Stimulated activated naive B cell treated with anti-CD40 and anti-IgM and Interleukin-4, amounts not matched to agents 10 μg/mL and 1 μg/mL and 100 μg/mL, for 72 hours (primary cell): ENCODE measurements at regions not wholly inside any gene's neighbourhood (a gene's known extent, or its start where the extent isn't known, plus 50 kb on each side); places are given as distances from the start of the nearest gene placed in this dataset.

Source experiments
- ATAC-seq, 2 donors: fragments of 150-1000 bp; cut with Tn5 transposase; replicated peaks; 2 replicates each; pipeline ENCODE4 v1.10.0; 2021; ENCODE audit warnings: moderate library complexity in 1 of 2
- DNase-seq: peaks from one replicate; pipeline ENCODE4 v3.0.0; 2021
- H3K27ac Mint-ChIP-seq: one replicate; pipeline ENCODE4 v1.8.0; 2022; ENCODE audit warnings: mild to moderate bottlenecking, mixed read lengths
- H3K27me3 Mint-ChIP-seq, 2 donors: one replicate each; pipeline ENCODE4 v1.8.0; 2022; ENCODE audit warnings: mixed read lengths in 2 of 2
- H3K36me3 Mint-ChIP-seq, 2 donors: one replicate each; pipeline ENCODE4 v1.8.0; 2022; ENCODE audit warnings: mixed read lengths in 2 of 2, mild to moderate bottlenecking in 1 of 2
- H3K4me1 Mint-ChIP-seq, 2 donors: one replicate each; pipeline ENCODE4 v1.8.0; 2022; ENCODE audit warnings: mixed read lengths in 2 of 2, mild to moderate bottlenecking in 1 of 2
- H3K4me3 Mint-ChIP-seq, 2 donors: one replicate each; pipeline ENCODE4 v1.8.0; 2022; ENCODE audit warnings: mild to moderate bottlenecking in 2 of 2, mixed read lengths in 2 of 2, moderate library complexity in 1 of 2
- H3K9me3 Mint-ChIP-seq, 2 donors: one replicate each; pipeline ENCODE4 v1.8.0; 2022; ENCODE audit warnings: mixed read lengths in 2 of 2, mild to moderate bottlenecking in 1 of 2

DNA sequence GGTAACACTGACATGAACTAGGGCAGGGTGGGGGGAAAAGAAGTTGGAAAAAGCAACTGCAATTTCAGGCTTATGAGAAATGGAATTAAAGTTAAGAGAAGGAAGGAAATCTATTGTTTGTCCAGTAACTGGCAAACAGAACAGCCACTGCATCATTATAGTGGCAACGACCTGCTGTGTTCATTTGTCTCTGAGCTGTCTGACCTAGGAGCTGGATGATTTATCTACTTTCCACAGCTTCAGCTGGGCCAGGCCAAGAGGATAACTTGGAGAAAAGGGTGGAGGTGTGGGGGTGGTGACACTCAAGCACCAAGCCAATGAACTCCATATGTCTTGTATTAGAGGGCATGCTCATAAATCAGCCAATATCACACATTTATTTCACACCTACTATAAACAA lies 291.5 kb upstream of the KLHL29 start:
- ATAC-seq, result no peak
- Mint-ChIP-seq H3K4me3 (no peak overlapping the region), H3K27ac (no peak overlapping the region), H3K9me3 (peaks cover 11% of the 10 kb centered on the region in 2 donors), H3K27me3 (no peaks in the 10 kb centered on the region), H3K4me1 (no peaks in the 10 kb centered on the region), H3K36me3 (no peaks in the 10 kb centered on the region)
- no peak for DNase-seq

GRCh38 chr2:23096906-23097602 lies 287.9 kb upstream of the KLHL29 start:
- no peaks in the 10 kb centered on the region for H3K27me3 Mint-ChIP-seq
- H3K9me3 Mint-ChIP-seq, result peaks cover 8 to 9% of the 10 kb centered on the region in 2 donors
- no peaks in the 10 kb centered on the region for H3K4me1 Mint-ChIP-seq
- no peak for ATAC-seq
- no peak overlapping the region for H3K27ac Mint-ChIP-seq
- H3K36me3 Mint-ChIP-seq, result no peaks in the 10 kb centered on the region
- no peak for DNase-seq
- no peak overlapping the region for H3K4me3 Mint-ChIP-seq

DNA sequence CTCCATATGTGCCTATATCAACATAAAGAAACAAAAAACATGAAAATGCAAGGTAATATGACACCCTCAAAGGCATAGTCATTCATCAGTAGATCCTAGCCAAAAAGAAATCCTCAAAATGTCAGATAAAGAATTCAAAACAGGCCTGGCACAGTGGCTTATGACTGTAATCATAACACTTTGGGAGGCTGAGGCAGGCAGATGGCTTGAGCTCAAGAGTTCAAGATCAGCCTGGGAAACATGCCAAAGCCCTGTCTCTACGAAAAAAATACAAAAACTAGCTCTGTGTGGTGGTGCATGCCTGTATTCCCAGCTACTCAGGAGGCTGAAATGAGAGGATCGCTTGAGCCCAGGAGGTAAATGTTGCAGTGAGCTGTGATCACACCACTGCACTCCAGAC lies 284.6 kb upstream of the KLHL29 start:
- H3K27ac Mint-ChIP-seq, result no peak overlapping the region
- no peak for ATAC-seq
- no peaks in the 10 kb centered on the region for H3K36me3 Mint-ChIP-seq
- DNase-seq, result no peak
- H3K27me3 Mint-ChIP-seq, result no peaks in the 10 kb centered on the region
- no peak overlapping the region for H3K4me3 Mint-ChIP-seq
- H3K9me3 Mint-ChIP-seq, result peaks cover 7 to 9% of the 10 kb centered on the region in 2 donors
- no peaks in the 10 kb centered on the region for H3K4me1 Mint-ChIP-seq

DNA sequence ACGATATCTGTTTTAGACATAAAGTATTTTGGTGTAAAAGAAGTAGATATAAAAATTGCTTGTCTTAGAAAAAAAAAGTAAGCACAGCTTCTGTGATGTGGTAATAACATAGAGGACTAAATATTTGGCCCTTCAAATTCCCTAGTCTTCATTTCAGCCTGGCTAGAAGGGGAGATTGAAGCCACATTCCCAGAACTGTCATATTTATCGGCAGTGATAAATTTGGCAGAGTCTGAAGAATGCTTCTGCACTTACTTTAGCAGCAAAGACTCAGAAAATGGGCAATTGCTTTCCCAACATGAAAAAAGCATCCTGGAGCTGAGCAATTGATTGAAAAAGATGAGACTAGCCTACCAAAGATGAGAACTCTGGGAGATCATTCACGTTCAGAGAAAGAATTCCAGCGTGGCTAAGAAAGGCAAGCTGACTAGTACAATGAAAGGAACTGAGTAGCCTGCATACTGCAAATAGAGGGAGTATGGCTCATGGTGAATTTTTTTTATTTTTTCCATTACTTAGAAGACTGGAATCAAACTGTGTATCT lies 278.7 kb upstream of the KLHL29 start:
- no peak for ATAC-seq
- peaks cover 12 to 16% of the 10 kb centered on the region in 2 donors for H3K9me3 Mint-ChIP-seq
- no peak overlapping the region for H3K27ac Mint-ChIP-seq
- H3K27me3 Mint-ChIP-seq, result no peaks in the 10 kb centered on the region
- no peak overlapping the region for H3K4me3 Mint-ChIP-seq
- no peaks in the 10 kb centered on the region for H3K4me1 Mint-ChIP-seq
- no peaks in the 10 kb centered on the region for H3K36me3 Mint-ChIP-seq
- DNase-seq, result no peak

DNA sequence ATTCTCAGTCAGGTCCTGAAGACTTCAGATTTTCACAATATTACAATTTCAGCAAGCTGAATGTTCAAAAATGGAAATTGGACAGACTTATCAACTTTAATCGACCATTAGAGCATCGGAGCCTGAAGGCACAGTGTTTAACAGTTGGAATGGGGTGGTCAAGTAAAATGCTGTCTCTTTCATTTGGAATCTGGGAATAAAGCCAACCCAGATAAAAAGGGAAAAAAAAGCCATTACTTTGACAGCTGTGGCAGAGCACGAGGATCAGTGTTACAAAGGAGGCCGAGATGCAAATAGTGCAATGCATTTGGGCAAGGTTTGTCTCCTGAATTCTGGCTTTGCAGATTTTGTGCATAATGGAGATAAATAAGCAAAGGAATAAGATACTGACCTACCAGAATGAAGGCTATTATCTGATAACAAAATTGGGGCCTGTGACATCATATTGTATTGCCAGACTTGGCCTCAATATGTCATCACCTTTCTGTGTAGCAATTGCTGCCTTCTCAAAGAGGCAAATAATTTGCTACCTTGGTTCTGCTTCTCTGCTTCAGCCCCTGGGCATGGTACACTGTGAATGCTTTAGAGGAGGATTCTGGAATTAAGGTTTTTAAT lies 277.5 kb upstream of the KLHL29 start:
- no peaks in the 10 kb centered on the region for H3K27me3 Mint-ChIP-seq
- H3K4me1 Mint-ChIP-seq, result no peaks in the 10 kb centered on the region
- H3K9me3 Mint-ChIP-seq, result peaks cover 7 to 13% of the 10 kb centered on the region in 2 donors
- H3K27ac Mint-ChIP-seq, result no peak overlapping the region
- DNase-seq (no peak), ATAC-seq (no peak)
- no peaks in the 10 kb centered on the region for H3K36me3 Mint-ChIP-seq
- no peak overlapping the region for H3K4me3 Mint-ChIP-seq

- H3K36me3 Mint-ChIP-seq, result no peaks in the 10 kb centered on the region
- H3K27me3 Mint-ChIP-seq, result no peaks in the 10 kb centered on the region
Observed at GRCh38 chr2:23111263-23111662, 273.7 kb upstream of the KLHL29 start.

GRCh38 chr2:23112517-23112916 lies 272.5 kb upstream of the KLHL29 start:
- H3K27me3 Mint-ChIP-seq, result no peaks in the 10 kb centered on the region
- H3K4me1 Mint-ChIP-seq, result no peaks in the 10 kb centered on the region
- H3K36me3 Mint-ChIP-seq, result no peaks in the 10 kb centered on the region
- H3K4me3 Mint-ChIP-seq, result no peak overlapping the region
- ATAC-seq (no peak), DNase-seq (no peak)
- H3K9me3 Mint-ChIP-seq, result peaks cover 7 to 12% of the 10 kb centered on the region in 2 donors
- no peak overlapping the region for H3K27ac Mint-ChIP-seq

More at GRCh38 chr2:23111263-23111662, 273.7 kb upstream of the KLHL29 start:
- DNase-seq (no peak), ATAC-seq (no peak)
- Mint-ChIP-seq H3K27ac (no peak overlapping the region), H3K4me3 (no peak overlapping the region), H3K9me3 (peaks cover 7 to 12% of the 10 kb centered on the region in 2 donors), H3K4me1 (no peaks in the 10 kb centered on the region)

GRCh38 chr2:23114299-23114698 lies 270.7 kb upstream of the KLHL29 start:
- H3K27me3 Mint-ChIP-seq, result no peaks in the 10 kb centered on the region
- DNase-seq, result no peak
- H3K36me3 Mint-ChIP-seq, result no peaks in the 10 kb centered on the region
- no peak for ATAC-seq
- peaks cover 5 to 9% of the 10 kb centered on the region in 2 donors for H3K9me3 Mint-ChIP-seq
- H3K4me1 Mint-ChIP-seq, result no peaks in the 10 kb centered on the region
- no peak overlapping the region for H3K4me3 Mint-ChIP-seq
- no peak overlapping the region for H3K27ac Mint-ChIP-seq

DNA sequence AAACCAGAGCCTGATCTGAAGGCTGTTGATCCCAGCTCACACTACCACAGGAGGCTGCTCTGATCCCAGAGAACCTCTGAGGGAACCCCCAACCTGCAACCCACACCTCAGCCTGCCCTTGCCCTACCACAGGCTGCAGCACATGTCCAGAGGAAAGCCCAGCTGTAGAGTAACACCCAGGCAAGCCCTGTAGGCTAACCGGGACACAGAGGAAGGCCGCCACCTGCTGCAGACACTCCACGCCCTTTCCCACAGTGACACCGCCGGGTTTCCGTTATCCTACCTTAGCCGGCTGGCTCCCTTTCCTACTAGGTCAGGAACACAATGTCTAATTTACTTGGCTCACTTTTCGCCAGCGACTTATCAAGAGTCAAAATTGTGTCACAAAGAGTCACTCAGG lies 266.7 kb upstream of the KLHL29 start:
- ATAC-seq (no peak), DNase-seq (no peak)
- Mint-ChIP-seq H3K27ac (no peak overlapping the region), H3K4me3 (no peak overlapping the region), H3K9me3 (peaks cover 2 to 6% of the 10 kb centered on the region in 2 donors), H3K27me3 (peaks cover 0 to 5% of the 10 kb centered on the region in 2 donors), H3K36me3 (no peaks in the 10 kb centered on the region), H3K4me1 (no peaks in the 10 kb centered on the region)

GRCh38 chr2:23118894-23119293 lies 266.1 kb upstream of the KLHL29 start:
- Mint-ChIP-seq H3K4me1 (no peaks in the 10 kb centered on the region), H3K27me3 (peaks cover 0 to 5% of the 10 kb centered on the region in 2 donors), H3K27ac (no peak overlapping the region), H3K36me3 (no peaks in the 10 kb centered on the region), H3K9me3 (peaks cover 2 to 6% of the 10 kb centered on the region in 2 donors), H3K4me3 (no peak overlapping the region)
- ATAC-seq (no peak), DNase-seq (no peak)

DNA sequence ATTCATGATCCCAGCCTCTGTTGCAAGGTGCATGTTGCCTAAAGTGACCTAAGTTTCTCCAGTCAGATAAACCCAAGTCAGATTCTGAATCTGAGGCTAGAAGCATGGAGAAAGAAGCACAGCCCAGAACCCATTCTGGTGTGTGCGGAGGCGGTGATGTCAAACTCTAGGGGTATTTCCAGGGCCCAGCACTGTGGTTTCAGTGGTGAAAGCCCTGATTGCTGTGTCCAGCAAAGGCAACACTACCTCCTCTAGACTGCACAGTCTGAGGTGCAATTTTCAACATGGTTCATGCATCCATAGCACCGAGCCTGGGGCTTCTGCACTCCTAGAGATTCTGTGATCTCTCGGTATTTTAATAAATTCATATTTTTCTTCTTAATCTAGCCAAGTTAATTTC lies 264.8 kb upstream of the KLHL29 start:
- DNase-seq (no peak), ATAC-seq (no peak)
- Mint-ChIP-seq H3K4me1 (no peaks in the 10 kb centered on the region), H3K36me3 (no peaks in the 10 kb centered on the region), H3K4me3 (no peak overlapping the region), H3K27ac (no peak overlapping the region), H3K9me3 (peaks cover 2 to 6% of the 10 kb centered on the region in 2 donors), H3K27me3 (peaks cover 0 to 5% of the 10 kb centered on the region in 2 donors)

DNA sequence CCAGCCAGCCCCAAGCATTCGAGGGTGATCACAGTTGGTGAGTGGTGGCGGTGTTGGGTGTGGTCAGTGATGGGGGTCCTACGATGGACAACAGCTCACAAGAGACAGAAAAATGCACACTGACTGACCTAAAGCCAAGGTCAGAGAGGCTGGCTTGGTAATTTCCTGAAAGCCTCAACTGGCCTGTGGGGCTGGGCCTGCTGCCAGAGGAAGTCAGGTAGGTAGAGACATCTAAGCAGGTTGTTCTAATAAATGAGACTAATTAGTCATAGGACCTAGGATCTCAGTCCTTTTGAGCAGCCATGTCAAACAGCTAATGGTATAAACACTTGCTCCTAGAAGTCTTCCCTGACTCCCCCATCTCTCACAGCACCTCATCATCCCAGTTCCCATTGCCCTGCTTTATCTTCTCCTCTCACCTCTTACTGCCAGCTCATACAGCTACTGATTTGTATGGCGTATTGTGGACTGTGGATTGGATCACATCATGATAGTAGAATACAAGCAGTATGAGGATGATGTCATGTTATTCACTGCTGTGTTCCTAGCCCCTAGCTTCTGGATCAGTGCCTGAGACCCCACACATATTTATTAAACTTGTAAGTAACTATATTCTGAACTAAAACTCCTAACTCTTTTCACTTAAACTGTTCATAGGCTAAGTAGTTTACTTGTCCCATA lies 262.9 kb upstream of the KLHL29 start:
- H3K27ac Mint-ChIP-seq, result no peak overlapping the region
- peaks cover 0 to 5% of the 10 kb centered on the region in 2 donors for H3K27me3 Mint-ChIP-seq
- DNase-seq (no peak), ATAC-seq (no peak)
- peaks cover 2 to 6% of the 10 kb centered on the region in 2 donors for H3K9me3 Mint-ChIP-seq
- H3K4me3 Mint-ChIP-seq, result no peak overlapping the region
- no peaks in the 10 kb centered on the region for H3K4me1 Mint-ChIP-seq
- H3K36me3 Mint-ChIP-seq, result no peaks in the 10 kb centered on the region

DNA sequence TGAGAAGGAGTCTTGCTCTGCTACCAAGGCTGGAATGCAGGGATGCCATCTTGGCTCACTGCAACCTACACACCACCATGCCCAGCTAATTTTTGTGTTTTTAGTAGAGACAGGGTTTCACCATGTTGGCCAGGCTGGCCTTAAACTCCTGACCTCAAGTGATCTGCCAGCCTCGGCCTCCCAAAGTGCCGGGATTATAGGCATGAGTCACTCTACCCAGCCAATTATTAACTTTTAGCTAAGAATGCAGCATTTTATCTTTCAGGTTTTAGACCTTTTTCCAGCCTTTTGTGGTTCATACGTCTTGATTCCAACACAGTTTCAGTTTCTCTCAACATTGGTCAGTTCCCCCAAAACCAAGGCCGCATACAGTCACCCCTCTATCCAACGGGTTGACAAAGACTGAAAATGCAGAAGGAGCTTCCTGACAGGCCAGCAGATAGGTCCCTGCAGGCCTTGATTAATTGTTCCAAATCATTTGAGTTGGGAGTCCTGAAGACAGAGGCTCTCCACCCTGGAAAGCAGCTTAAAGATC lies 262.2 kb upstream of the KLHL29 start:
- ATAC-seq (no peak), DNase-seq (no peak)
- peaks cover 2 to 6% of the 10 kb centered on the region in 2 donors for H3K9me3 Mint-ChIP-seq
- H3K4me1 Mint-ChIP-seq, result no peaks in the 10 kb centered on the region
- no peak overlapping the region for H3K4me3 Mint-ChIP-seq
- no peaks in the 10 kb centered on the region for H3K36me3 Mint-ChIP-seq
- H3K27me3 Mint-ChIP-seq, result peaks cover 0 to 5% of the 10 kb centered on the region in 2 donors
- H3K27ac Mint-ChIP-seq, result no peak overlapping the region

DNA sequence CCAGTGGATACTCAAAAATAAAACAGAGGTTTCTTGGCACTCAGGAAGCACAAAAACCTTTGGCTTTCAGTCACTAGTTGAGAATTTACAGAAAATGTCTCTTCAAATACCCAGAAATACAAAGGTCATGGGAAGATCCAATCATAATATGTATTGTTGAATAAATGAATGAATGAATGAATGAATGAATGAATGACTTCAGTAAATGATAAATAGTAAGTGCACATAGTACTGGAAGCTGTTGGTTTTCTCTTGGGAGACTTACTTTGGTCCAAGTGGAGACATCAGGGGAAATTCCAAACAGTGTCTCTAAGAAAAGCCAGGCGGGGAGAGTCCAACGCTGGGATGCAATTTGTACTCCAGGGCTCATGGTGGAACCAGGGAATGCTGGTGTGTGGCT lies 261.3 kb upstream of the KLHL29 start:
- H3K4me3 Mint-ChIP-seq, result no peak overlapping the region
- H3K9me3 Mint-ChIP-seq, result peaks cover 3 to 11% of the 10 kb centered on the region in 2 donors
- ATAC-seq, result no peak
- H3K27ac Mint-ChIP-seq, result no peak overlapping the region
- no peaks in the 10 kb centered on the region for H3K4me1 Mint-ChIP-seq
- H3K36me3 Mint-ChIP-seq, result no peaks in the 10 kb centered on the region
- DNase-seq, result no peak
- H3K27me3 Mint-ChIP-seq, result peaks cover 0 to 8% of the 10 kb centered on the region in 2 donors
